ENCODE measurements at regions not wholly inside any gene's neighbourhood (a gene's known extent, or its start where the extent isn't known, plus 50 kb on each side); places are given as distances from the start of the nearest gene placed in this dataset.

- 63 to 66% methylated on average over 3 of the region's 3 CpGs for WGBS, 2 donors
- H3K4me3 ChIP-seq (ENCODE audit: low read depth, poor library complexity, severe bottlenecking): no peak overlapping the region
- DNase-seq (ENCODE audit: low spot score in 2 of 2): no peak
- TF ChIP-seq CTCF (IDR thresholded peaks at IDR 0.05): no peak
- no peak for TF ChIP-seq POLR2A (IDR thresholded peaks at IDR 0.05)
- intact Hi-C loops (cut with DNase I; ENCODE audit: low total_unique reads): no loop called here
These were observed 163.6 kb upstream of the TARS1 start for GRCh38 chr5:33277061-33277650.

- no peak for TF ChIP-seq POLR2A (IDR thresholded peaks at IDR 0.05)
- TF ChIP-seq CTCF (IDR thresholded peaks at IDR 0.05): no peak
- WGBS, 2 donors: 74 to 79% methylated on average over 5 of the region's 5 CpGs
- H3K4me3 ChIP-seq (ENCODE audit: low read depth, poor library complexity, severe bottlenecking): no peak overlapping the region
- intact Hi-C loops (cut with DNase I; ENCODE audit: low total_unique reads): no loop called here
- DNase-seq (ENCODE audit: low spot score in 2 of 2): no peak
These were observed 159.3 kb upstream of the TARS1 start for GRCh38 chr5:33281431-33281843.

- intact Hi-C loops (cut with DNase I; ENCODE audit: low total_unique reads): no loop called here
These were observed 158.6 kb upstream of the TARS1 start for GRCh38 chr5:33282157-33282556.

GRCh38 chr5:33282696-33283095 is 158.1 kb upstream of the TARS1 start:
- TF ChIP-seq CTCF (IDR thresholded peaks at IDR 0.05): no peak
- TF ChIP-seq POLR2A (IDR thresholded peaks at IDR 0.05): no peak
- intact Hi-C loops (cut with DNase I; ENCODE audit: low total_unique reads): no loop called here
- 55 to 59% methylated on average over 2 of the region's 2 CpGs for WGBS, 2 donors
- DNase-seq (ENCODE audit: low spot score in 2 of 2): no peak
- no peak overlapping the region for H3K4me3 ChIP-seq (ENCODE audit: low read depth, poor library complexity, severe bottlenecking)

More at GRCh38 chr5:33282157-33282556, 158.6 kb upstream of the TARS1 start:
- no peak overlapping the region for H3K4me3 ChIP-seq (ENCODE audit: low read depth, poor library complexity, severe bottlenecking)
- DNase-seq (ENCODE audit: low spot score in 2 of 2): no peak
- 72 to 73% methylated on average over 4 of the region's 4 CpGs for WGBS, 2 donors
- no peak for TF ChIP-seq CTCF (IDR thresholded peaks at IDR 0.05)
- TF ChIP-seq POLR2A (IDR thresholded peaks at IDR 0.05): no peak

- DNase-seq (ENCODE audit: low spot score in 2 of 2): no peak
- H3K4me3 ChIP-seq (ENCODE audit: low read depth, poor library complexity, severe bottlenecking): no peak overlapping the region
- intact Hi-C loops (cut with DNase I; ENCODE audit: low total_unique reads): no loop called here
- TF ChIP-seq CTCF (IDR thresholded peaks at IDR 0.05): no peak
These were observed 157.5 kb upstream of the TARS1 start for GRCh38 chr5:33283243-33283642.

- 83 to 88% methylated on average over 3 of the region's 3 CpGs for WGBS, 2 donors
- H3K4me3 ChIP-seq (ENCODE audit: low read depth, poor library complexity, severe bottlenecking): no peak overlapping the region
- no peak for TF ChIP-seq CTCF (IDR thresholded peaks at IDR 0.05)
- no peak for TF ChIP-seq POLR2A (IDR thresholded peaks at IDR 0.05)
- intact Hi-C loops (cut with DNase I; ENCODE audit: low total_unique reads): no loop called here
- no peak for DNase-seq (ENCODE audit: low spot score in 2 of 2)
These were observed 156.1 kb upstream of the TARS1 start for GRCh38 chr5:33284681-33285080.

All from lower leg skin (tissue), 4 donors.